ENCODE measurements at regions not wholly inside any gene's neighbourhood (a gene's known extent, or its start where the extent isn't known, plus 50 kb on each side); places are given as distances from the start of the nearest gene placed in this dataset.

- no peak for DNase-seq (ENCODE audit: low read depth in 2 of 2)
Measured at GRCh38 chr2:173669271-173669853, 295.8 kb downstream of the SP3 start.

- no peak for DNase-seq (ENCODE audit: low read depth in 2 of 2)
Measured at GRCh38 chr2:173669888-173670287, 295.3 kb downstream of the SP3 start.

GRCh38 chr2:173672573-173673340, 292.4 kb downstream of the SP3 start:
- DNase-seq (ENCODE audit: low read depth in 2 of 2), result no peak

GRCh38 chr2:173673640-173674039, 291.5 kb downstream of the SP3 start:
- no peak for DNase-seq (ENCODE audit: low read depth in 2 of 2)

- no peak for DNase-seq (ENCODE audit: low read depth in 2 of 2)
Measured at GRCh38 chr2:173676647-173677046, 288.5 kb downstream of the SP3 start.

DNA sequence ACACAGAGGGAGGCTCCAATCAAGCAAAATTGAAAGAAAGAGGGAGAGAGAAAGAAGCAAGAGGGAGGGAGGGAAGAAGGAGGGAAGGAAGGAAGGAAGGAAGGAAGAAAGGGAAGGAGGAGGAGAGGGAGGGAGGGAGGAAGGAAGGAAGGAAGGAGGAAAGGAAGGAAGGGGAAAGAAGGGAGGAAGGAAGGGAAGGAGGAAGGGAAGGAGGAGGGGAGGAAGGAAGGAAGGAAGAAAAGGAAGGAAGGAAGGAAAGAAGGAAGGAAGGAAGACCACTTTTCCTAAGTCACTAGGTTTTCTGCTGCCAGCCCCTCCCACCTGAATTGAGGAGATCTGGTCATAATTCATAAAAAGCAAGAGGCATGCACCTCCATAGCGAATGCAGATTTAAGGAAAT, 287.0 kb downstream of the SP3 start:
- no peak for DNase-seq (ENCODE audit: low read depth in 2 of 2)

GRCh38 chr2:173680574-173680973, 284.6 kb downstream of the SP3 start:
- DNase-seq (ENCODE audit: low read depth in 2 of 2), result no peak

GRCh38 chr2:173681881-173682650, 283.1 kb downstream of the SP3 start:
- no peak for DNase-seq (ENCODE audit: low read depth in 2 of 2)

DNA sequence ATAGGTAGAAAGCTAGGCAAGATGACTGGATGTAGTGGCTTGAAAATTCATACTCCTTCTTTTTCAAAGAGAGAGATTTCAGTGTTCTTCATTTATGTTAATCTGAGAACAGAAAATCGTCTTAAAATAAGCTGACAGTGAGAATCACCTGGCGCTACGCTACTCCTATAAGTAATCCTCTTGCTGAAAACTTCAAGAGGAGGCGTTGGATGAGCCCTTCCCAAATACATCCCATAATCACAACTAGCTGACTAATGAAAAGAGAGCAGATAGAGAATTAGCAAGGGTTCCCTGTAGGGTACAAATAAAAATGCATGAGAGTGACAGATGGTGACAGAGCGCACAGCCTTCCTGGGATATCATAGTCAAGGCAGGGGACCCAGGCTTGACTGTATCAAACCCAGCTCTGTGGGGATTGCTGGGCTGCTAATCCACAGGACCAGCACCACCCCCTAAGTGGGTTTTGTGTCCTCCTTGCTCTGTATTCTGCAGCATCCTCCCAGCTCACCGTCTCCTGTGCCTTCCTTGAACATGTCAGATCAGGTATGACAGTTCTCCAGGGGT, 280.2 kb downstream of the SP3 start:
- DNase-seq (ENCODE audit: low read depth in 2 of 2), result no peak

DNA sequence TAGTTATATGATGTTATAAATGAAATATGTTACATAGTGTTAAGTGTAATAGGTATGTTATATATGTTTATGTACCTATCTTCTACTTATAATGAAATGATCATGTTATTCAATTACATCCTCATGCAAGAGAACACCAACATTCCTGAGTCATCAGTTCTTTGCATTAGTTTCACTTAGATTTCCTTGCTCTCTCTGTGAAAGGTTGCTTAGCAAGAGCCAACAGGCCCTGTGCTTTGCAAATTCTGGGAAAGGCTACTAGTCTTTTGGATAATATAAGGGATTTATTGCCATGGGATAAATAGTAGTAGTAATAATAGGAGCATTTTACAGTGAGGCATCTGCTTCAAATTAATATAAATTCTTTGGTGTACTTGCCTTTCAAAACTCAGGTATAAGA, 274.8 kb downstream of the SP3 start:
- no peak for DNase-seq (ENCODE audit: low read depth in 2 of 2)

- DNase-seq (ENCODE audit: low read depth in 2 of 2), result no peak
Measured at GRCh38 chr2:173692068-173692467, 273.1 kb downstream of the SP3 start.

DNA sequence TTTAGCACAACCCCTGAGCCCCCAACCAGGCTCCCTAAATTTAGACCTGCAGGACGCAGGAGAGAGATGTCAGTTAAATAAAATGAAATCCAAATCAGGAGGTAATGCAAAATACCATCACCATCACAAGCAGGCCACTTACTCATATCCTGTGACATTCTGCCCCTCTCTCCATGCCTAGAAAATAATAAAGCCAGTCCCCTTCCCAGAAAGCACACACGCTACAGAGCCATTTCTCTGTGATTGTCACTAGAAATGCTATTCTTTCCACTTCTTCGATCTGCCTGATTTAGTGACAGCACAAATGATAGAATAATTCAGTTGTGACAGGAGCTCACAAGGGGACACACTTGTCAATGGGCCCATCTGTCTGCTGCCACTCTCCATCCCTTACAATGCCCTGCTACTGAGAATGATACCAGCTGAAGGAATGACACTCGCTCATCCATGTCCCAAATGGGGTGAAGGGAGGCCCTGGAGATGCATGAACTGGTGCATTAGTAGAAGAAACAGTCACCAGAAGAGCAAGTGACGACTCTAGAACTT, 272.1 kb downstream of the SP3 start:
- no peak for DNase-seq (ENCODE audit: low read depth in 2 of 2)

- no peak for DNase-seq (ENCODE audit: low read depth in 2 of 2)
Measured at GRCh38 chr2:173696274-173696673, 268.9 kb downstream of the SP3 start.

DNA sequence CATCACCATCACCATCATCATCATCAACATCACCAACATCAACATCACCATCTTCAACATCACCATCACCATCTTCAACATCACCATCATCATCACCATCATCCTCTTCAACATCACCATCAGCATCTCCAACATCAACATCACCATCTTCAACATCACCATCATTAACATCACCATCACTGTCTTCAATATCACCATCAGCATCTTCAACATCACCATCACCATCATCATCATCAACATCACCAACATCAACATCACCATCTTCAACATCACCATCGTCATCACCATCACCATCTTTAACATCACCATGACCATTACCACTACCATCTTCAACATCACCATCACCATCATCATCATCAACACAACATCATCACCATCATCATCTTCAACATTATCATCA, 267.2 kb downstream of the SP3 start:
- no peak for DNase-seq (ENCODE audit: low read depth in 2 of 2)

DNA sequence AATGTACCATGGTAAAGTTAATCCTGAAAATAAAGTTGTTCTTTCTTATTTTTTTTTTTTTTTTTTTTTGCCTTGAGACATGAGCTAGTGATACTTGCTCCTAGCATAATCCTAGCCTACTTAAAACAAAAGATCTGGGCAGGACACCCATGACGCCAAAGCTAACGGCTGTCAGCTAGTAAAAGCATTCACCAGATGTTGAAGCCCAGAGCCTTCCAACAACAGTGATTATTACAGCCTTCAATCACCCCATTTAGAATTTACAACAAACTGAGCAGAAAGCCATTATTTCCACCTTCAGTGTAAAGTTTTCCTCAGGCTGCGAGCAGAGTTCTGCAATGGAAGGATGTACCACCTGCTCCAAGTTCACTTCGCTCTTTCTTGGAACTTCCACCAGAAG, 259.5 kb downstream of the SP3 start:
- no peak for DNase-seq (ENCODE audit: low read depth in 2 of 2)

DNA sequence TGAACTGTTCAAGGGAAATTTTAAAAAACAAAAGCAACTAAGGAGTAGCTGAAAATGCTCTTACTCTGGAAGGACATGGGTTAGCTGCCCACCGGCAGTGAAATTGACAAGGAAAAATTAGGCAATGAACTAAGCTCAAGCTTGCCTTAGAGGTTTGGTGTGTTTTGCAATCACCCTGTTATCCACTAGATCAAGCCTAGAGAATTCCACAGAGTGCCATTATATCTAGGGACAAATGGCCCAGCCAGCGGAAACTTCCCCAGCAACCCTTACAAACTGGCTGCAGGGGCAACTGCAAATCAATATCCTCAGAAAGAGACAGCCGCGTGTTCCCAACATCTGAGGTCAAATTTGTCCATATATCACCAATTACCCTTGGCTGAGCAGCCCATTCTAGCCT, 258.2 kb downstream of the SP3 start:
- no peak for DNase-seq (ENCODE audit: low read depth in 2 of 2)

DNA sequence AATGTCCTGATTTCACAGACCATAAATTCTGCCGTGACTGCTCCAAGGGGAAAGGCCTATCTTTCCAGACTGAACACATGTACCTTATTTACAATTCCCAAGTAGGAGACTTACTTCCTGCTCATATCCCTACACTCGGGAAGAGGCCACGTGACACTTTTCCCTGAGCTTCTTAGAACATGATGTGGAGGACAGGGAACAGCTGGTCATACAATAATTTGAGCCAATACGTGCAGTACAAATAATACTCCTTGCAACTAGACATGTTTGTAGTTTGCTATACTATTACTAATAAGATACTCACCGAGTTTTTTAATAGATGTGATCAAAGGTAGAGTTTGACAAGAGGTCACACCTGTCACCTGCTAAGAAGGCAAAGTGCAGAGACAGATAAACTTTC, 256.4 kb downstream of the SP3 start:
- DNase-seq (ENCODE audit: low read depth in 2 of 2), result no peak

- no peak for DNase-seq (ENCODE audit: low read depth in 2 of 2)
Measured at GRCh38 chr2:173711816-173712215, 253.4 kb downstream of the SP3 start.

DNA sequence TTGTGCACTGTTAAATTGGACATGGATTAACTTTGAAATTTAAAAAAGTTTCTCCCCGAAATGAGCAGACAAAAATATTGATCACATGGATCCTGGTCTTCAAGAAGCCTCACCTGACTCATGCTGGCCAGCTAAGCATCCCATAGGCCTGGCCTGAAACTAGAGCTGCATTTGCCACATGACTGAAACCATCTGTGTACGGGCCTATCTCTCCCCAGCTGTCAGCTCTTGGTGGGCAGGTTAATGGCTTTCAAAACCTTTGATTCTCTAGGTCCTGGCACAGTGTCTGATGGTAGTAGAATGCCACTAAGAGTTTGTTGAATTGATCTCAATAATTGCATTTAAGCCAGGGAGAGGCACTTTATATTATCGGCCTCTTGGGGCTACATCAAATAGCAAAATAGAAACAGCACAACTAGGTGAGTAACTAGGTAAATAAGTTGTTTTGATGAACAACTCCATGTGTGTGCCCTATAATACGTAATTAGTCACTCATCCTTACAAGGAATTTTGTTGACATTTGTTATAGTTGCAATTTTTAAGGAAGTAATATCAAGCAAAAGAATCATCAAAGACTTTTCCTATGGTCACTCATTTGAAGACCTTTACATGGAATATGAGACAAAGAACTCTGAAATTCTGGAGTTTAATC, 251.1 kb downstream of the SP3 start:
- no peak for DNase-seq (ENCODE audit: low read depth in 2 of 2)

DNA sequence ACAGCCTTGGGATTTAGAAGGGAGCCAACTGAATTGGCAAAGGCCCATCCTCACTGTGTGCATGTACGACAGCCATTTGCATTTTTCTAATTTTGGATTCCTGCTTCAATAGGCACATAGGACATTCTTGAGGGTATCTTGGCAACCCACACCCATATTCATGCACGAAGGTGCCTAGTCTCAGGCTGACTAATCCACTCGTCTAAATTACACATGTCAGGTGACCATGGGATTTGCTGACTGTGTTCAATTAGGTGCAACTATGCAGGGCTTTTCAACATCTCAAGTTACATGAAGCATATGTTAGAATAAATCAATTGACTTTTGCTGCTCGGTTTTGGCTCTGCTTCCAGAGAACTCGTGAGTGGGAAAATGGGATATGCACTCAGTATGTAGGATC, 249.7 kb downstream of the SP3 start:
- no peak for DNase-seq (ENCODE audit: low read depth in 2 of 2)

DNA sequence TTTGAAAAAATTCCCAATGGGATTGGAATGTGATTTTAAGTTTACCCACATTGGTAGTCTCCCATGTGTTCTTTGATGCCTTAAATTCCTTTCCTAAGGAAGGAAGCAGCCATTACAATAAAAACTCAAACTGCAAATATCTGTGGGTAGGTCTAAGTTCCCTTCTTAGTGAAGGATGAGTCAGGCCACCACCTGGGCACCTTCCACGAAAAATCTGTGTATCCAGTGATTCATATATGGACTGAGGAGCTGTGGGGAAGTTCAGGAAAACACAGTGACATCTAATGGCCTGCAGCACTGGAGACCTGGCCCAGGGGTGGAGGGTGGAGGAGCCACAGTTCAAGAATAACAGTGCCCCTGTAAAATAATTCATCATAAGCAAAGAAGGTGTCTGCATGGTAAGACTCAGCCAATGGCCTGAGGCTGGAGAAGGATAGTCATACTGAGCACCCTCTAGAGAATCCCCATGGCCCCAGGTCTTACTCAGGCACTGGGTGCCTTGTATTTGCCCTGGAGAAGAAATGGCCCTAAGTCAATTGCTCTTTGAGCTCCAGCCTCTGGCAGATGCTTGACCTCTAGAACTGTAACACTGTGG, 248.6 kb downstream of the SP3 start:
- DNase-seq (ENCODE audit: low read depth in 2 of 2), result no peak

Data from activated CD4-positive, alpha-beta T cell treated with anti-CD3 and anti-CD28 coated beads for 24 hours (primary cell).